HG02610 (cell line): ENCODE measurements at regions not wholly inside any gene's neighbourhood (a gene's known extent, or its start where the extent isn't known, plus 50 kb on each side); places are given as distances from the start of the nearest gene placed in this dataset.

Source experiments
- ATAC-seq: cut with Tn5 transposase; IDR thresholded peaks from one replicate; pipeline ENCODE4 v1.9.1; 2021; ENCODE audit warnings: mild to moderate bottlenecking, moderate library complexity; ENCODE audit not compliant: unreplicated experiment

DNA sequence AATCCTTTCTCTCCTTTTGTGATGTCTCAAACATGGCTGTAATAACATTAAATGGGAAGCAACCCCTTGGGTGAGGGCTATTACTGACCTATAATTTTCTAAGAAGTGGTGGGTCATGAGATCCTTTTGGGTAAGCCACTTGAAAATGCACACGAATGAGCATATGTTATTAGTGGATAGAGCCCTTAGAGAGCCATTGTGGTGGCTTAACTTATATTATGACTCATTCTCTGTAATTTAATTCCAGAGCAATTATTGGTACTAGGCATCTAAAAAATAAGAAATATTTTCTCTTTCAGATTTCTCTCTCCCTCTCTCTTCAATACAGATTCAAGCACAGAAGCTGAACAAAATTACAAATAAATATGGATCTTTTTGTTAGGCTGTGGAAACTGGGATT, 1177.4 kb upstream of the PHF14 start:
- ATAC-seq = no peak

GRCh38 chr7:9822458-9823290, 1151.0 kb upstream of the PHF14 start:
- no peak for ATAC-seq

GRCh38 chr7:9835199-9835598, 1138.5 kb upstream of the PHF14 start:
- no peak for ATAC-seq

- no peak for ATAC-seq
Measured at GRCh38 chr7:9836671-9837070, 1137.0 kb upstream of the PHF14 start.

- no peak for ATAC-seq
Measured at GRCh38 chr7:9842301-9842700, 1131.4 kb upstream of the PHF14 start.

GRCh38 chr7:9846902-9847301, 1126.8 kb upstream of the PHF14 start:
- ATAC-seq = no peak

- ATAC-seq = no peak
Measured at GRCh38 chr7:9854605-9855004, 1119.1 kb upstream of the PHF14 start.

- no peak for ATAC-seq
Measured at GRCh38 chr7:9856668-9857067, 1117.0 kb upstream of the PHF14 start.

DNA sequence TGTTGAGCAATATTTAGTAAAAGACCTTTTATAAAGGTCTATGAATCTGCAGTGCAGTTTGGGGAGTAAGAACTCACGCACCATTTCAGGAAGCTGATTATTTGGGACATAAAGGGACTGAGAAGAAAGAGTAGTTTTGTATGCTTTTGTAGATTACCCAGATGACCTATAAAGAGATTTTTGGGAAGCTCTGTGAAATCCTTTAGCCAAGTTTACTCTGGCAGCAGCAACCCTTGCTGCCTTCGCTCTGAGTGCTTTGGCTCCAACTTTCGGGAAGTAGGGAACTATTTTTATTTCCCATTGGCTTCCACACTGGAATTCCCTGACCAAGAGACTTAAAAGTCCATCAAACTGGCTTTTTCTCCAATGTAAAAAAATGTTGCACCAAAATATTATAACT, 1110.1 kb upstream of the PHF14 start:
- ATAC-seq = no peak

DNA sequence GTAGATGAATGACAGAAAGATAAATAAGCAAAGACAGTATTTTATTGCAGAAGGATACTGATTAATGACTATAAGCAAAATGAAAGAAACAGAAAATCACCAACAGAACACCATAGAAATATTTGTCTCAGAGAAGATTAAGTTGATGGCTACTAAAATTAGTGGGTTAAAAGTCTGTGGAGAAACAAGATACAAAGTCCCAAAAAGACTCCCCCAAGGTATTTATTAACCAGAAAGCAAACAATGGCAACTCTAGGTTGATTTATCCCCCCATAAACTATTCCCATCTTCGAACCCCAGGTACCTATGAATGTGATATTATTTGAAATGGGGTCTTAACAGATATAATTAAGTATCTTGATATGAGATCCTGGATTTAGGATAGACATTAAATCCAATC, 1104.5 kb upstream of the PHF14 start:
- no peak for ATAC-seq

DNA sequence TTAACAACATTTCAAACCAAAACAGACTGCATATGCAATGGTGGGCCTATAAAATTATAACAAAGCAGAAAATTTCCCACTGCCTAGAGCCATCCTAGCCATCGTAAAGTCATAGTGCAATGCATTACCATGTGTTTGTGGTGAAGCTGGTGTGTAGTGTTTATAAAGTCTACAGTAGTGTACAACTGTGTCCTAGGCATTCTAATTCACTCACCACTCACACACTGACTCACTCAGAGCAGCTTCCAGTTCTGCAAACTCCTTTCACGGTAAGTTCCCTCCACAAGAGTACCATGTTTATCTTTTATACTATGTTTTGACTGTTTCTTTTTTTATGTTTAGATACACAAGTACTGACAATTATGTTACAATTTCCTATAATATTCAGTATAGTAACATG, 1104.1 kb upstream of the PHF14 start:
- ATAC-seq = no peak

GRCh38 chr7:9870674-9871073, 1103.0 kb upstream of the PHF14 start:
- ATAC-seq = no peak

GRCh38 chr7:9874182-9874581, 1099.5 kb upstream of the PHF14 start:
- ATAC-seq = no peak

GRCh38 chr7:9876053-9876452, 1097.6 kb upstream of the PHF14 start:
- no peak for ATAC-seq

DNA sequence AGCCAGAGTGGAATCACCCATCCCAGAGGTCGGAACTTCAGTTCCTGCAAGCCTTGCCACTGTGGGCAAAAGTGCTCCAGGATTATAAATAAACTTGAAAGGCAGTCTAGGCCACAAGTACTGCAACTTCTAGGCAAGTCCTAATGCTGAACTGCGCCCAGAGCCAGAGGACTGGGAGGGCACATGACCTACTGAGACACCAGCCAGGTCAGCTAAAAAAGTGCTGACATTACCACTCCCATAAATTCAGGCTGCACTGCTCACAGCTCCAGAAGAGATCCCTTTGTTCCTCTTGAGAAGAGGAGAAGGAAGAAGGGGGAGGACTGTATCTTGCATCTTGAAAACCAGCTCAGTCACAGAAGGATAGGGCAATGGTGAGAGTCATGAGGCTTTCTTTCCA, 1084.1 kb upstream of the PHF14 start:
- no peak for ATAC-seq

DNA sequence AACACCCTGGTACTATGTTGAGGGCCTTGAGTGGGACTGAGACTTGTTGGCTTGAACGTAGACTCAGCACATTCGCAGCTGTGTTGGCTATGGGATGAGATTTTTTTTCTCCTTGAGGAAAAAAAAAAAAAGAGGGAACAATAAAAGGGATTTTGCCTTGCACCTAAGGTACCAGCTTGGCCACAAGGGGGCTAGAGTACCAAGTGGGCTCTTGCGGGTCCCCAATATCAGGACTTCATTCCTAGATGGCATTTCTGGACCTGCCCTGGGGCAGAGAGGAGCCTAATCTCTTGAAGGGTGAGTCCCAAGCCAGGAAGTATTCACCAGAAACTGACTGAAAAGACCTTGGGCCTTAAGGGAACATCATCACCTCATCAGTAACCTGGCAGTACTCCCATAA, 1083.6 kb upstream of the PHF14 start:
- ATAC-seq = no peak

DNA sequence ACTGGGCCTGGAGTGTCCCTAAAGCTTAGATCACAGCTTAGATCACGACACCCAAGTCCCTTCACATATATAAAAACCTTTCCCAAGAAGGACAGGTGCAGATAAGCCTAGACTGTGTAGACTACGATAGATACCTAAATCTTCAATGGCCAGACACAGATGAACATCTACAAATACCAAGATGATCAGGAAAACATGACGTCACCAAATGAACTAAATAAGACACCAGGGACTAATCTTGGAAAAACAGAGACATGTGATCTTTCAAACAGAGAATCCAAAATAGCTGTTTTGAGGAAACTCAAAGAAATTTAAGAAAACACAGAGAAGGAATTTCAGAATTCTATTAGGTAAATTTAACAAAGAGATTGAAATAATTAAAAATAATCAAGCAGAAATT, 1082.6 kb upstream of the PHF14 start:
- no peak for ATAC-seq

DNA sequence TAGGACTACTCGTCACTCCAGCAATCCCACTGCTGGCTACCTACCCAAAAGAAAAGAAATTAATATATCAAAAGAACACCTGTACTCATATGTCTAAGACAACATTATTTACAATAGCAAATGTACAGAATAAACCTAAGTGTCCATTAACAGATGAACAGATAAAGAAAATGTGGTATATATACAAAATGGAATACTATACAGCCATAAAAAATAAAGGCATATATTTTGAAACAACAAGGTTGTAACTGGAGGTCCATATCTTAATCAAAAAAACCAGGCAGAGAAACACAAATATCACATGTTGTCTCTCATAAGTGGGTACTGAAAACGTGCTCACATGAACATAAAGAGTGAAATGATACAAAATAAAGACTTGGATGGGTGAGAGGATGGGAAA, 1073.3 kb upstream of the PHF14 start:
- no peak for ATAC-seq

DNA sequence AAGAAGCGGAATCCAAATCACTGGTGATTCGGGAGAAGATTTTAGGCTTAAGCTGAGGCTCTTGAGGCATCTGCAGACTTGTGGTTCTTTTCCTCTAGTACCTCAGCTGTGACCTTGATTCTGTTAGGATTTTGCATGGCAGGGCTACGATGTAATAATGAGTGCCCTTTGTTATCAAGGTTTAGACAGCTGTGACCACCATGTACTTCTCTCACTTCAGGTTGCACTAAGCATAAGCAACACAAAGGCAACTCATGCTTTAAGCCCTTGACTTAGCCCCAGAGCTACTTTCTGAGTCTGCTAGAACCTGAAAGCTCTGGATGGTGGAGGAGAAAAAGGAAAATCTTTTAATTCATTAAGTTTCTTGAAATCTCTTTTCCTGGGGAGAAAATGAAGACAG, 1052.3 kb upstream of the PHF14 start:
- no peak for ATAC-seq

DNA sequence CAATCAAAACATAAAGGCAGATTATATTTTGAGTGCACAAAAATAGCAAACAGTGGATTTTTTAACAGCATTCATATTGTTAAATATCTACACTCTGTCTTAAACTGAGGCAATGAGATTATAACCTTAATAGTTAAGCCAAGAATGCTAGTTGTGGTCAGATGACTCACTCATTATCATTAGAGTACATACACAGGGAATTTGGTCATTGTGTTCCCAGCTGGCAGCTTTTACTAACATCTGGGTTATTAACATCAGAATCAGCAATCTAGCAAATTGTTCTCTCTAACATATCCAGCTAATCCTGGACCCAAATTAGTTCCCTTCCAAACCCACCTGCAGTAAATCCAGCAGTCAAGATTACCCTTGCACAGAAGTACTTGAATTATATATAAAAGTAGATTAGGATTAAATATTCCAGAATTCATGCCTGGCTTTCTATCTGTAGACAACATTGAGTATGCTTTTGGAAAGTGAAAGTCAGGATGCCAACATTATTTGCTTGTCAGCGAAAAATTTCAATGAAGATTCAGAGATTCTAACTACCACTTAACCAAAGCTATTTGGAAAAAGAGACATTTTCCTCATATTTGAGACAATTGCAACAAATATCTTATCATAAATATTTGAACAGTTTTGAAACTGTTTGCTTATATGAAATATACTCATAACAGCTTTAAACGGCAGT, 1035.6 kb upstream of the PHF14 start:
- ATAC-seq = no peak

DNA sequence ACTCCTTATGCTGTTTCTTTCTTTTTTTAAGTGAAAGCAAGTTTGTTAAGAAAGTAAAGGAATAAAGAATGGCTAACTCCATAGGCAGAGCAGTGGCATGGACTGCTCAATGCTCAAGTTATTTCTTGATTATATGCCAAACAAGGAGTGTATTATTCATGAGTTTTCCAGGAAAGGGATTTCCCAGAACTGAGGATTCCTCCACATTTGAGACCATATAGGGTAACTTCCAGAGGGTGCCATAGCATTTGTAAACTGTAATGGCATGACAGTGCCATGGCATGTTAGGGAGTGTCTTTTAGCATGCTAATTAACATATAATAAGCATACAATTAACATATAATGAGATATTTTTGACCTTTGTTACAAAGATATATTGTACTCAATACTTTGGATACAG, 1034.5 kb upstream of the PHF14 start:
- no peak for ATAC-seq

GRCh38 chr7:9945131-9945530, 1028.5 kb upstream of the PHF14 start:
- ATAC-seq = no peak

DNA sequence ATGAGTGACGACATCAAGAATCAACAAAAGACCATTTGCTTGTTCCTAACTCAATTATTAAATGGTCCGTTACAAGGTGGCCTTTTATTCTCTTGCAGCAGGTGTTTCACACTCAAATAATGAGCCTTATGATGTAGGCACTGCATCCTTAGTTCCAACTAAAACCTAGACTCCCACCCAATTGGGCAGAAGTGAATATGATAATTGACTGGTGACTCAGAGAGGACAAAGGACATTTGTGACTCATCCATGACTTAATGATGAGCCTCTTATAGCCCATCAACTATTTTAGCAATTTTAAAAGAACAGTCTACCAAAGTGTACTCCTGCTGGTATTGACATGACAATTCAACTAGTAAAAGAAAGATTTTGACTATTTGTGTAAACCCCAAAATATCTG, 1027.8 kb upstream of the PHF14 start:
- ATAC-seq = no peak
